SU-DHL-6 (cell line): ENCODE measurements at regions not wholly inside any gene's neighbourhood (a gene's known extent, or its start where the extent isn't known, plus 50 kb on each side); places are given as distances from the start of the nearest gene placed in this dataset.

Source experiments
- H2AFZ ChIP-seq: fragments of 200-600 bp; sonication (generic); 2 replicates; pipeline ENCODE4 v1.6.1; 2014; ENCODE audit warnings: low read depth, mild to moderate bottlenecking, moderate library complexity, mixed read lengths, antibody characterized with exemption, low read length; ENCODE audit not compliant: severe bottlenecking
- H3F3A ChIP-seq: fragments of 200-600 bp; shearing (Covaris generic); 2 replicates; pipeline ENCODE4 v1.6.0; 2016; ENCODE audit warnings: antibody characterized with exemption, mild to moderate bottlenecking; ENCODE audit not compliant: insufficient read depth
- H3K27ac ChIP-seq: fragments of 200-600 bp; sonication (generic); 2 replicates; pipeline ENCODE4 v1.5.1; 2016; ENCODE audit warnings: low read depth, mild to moderate bottlenecking, low read length, moderate library complexity, mixed read lengths
- H3K27me3 ChIP-seq: fragments of 200-600 bp; sonication (generic), shearing (Covaris generic); 2 replicates; pipeline ENCODE4 v1.6.0; 2014; ENCODE audit warnings: mild to moderate bottlenecking, low read length
- H3K36me3 ChIP-seq: fragments of 200-600 bp; sonication (generic); 2 replicates; pipeline ENCODE4 v1.6.1; 2014; ENCODE audit warnings: mild to moderate bottlenecking, low read length, mixed read lengths
- H3K4me2 ChIP-seq: fragments of 300-600, 200-600 bp; shearing (Covaris generic), sonication (generic); 2 replicates; pipeline ENCODE4 v1.6.0; 2014; ENCODE audit warnings: low read length, low read depth, mild to moderate bottlenecking; ENCODE audit not compliant: poor library complexity, severe bottlenecking
- H3K4me3 ChIP-seq: fragments of 200-600 bp; sonication (generic); 2 replicates; pipeline ENCODE4 v1.5.1; 2014; ENCODE audit warnings: antibody characterized with exemption, low read length, mild to moderate bottlenecking, mixed read lengths; ENCODE audit not compliant: insufficient read depth, poor library complexity, severe bottlenecking
- H3K79me2 ChIP-seq: fragments of 200-600 bp; sonication (generic); 2 replicates; pipeline ENCODE4 v1.6.1; 2014; ENCODE audit warnings: mild to moderate bottlenecking, low read length, moderate library complexity; ENCODE audit not compliant: insufficient read depth
- H3K9ac ChIP-seq: fragments of 200-600 bp; sonication (generic); 2 replicates; pipeline ENCODE4 v1.7.0; 2014; ENCODE audit warnings: mild to moderate bottlenecking, low read length
- H3K9me2 ChIP-seq: fragments of 200-600 bp; sonication (generic); replicated peaks from 2 replicates; pipeline ENCODE4 v1.6.1; 2014; ENCODE audit warnings: low read length; ENCODE audit not compliant: insufficient read depth
- H3K9me3 ChIP-seq: fragments of 200-600 bp; sonication (generic); 2 replicates; pipeline ENCODE4 v1.6.1; 2014; ENCODE audit warnings: low read length, mixed read lengths; ENCODE audit not compliant: insufficient read depth
- H4K20me1 ChIP-seq: fragments of 200-600 bp; sonication (generic); 2 replicates; pipeline ENCODE4 v1.6.1; 2014; ENCODE audit warnings: low read depth, mild to moderate bottlenecking, antibody characterized with exemption, low read length, moderate library complexity, mixed read lengths
- CTCF ChIP-seq: fragments of 200-600 bp; sonication (generic); IDR thresholded peaks from one replicate; pipeline ENCODE4 v1.5.1; 2017; ENCODE audit warnings: antibody characterized with exemption, mild to moderate bottlenecking, low read length, moderate library complexity; ENCODE audit not compliant: insufficient read depth, poor library complexity, severe bottlenecking
- EZH2phosphoT487 ChIP-seq: fragments of 200-600 bp; sonication (generic), shearing (Covaris generic); conservative IDR thresholded peaks from 2 replicates; pipeline ENCODE4 v1.6.1; 2018; ENCODE audit warnings: mild to moderate bottlenecking, antibody characterized with exemption, low read length, moderate library complexity, mixed read lengths

GRCh38 chr5:27592231-27592630 is 553.8 kb upstream of the CDH9 start:
- H3K4me3 ChIP-seq: no peak overlapping the region
- H3K9me3 ChIP-seq: 0 out of 2 replicates have a peak, but pooled peaks cover 3% of the 10 kb centered on the region
- H3K4me2 ChIP-seq: no peak overlapping the region
- no peaks in the 10 kb centered on the region for H4K20me1 ChIP-seq
- no peak overlapping the region for H2AFZ ChIP-seq
- no peak for TF ChIP-seq EZH2phosphoT487
- TF ChIP-seq CTCF: no peak
- no peak overlapping the region for H3K9ac ChIP-seq
- H3K27me3 ChIP-seq: no peaks in the 10 kb centered on the region
- no peaks in the 10 kb centered on the region for H3K9me2 ChIP-seq
- no peaks in the 10 kb centered on the region for H3K79me2 ChIP-seq
- H3K27ac ChIP-seq: no peak overlapping the region
- H3F3A ChIP-seq: no peaks in the 10 kb centered on the region
- no peaks in the 10 kb centered on the region for H3K36me3 ChIP-seq

DNA sequence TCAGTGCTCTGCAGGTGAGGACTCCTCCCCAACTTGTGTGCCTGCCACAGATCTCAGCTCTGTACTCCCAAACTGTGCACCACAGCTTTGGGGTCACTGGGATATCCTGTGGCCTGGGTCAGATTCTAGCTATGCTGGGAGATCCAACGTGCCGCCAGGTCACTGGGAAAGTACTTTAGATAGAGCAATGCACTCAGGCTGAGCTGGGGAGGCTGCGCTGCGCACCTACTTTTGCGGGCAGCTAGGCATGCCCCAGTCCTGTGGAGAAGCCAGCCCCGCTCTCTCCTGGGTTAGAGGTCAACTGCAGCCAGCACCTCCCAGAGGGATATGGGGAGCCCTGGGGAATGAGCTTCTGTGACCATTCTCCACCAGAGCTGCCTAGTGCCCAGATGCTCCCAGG is 552.1 kb upstream of the CDH9 start:
- TF ChIP-seq CTCF (no peak), EZH2phosphoT487 (no peak)
- Histone ChIP-seq H4K20me1 (no peaks in the 10 kb centered on the region), H3K36me3 (no peaks in the 10 kb centered on the region), H3K9me3 (no peaks in the 10 kb centered on the region), H3K4me3 (no peak overlapping the region), H3K27me3 (no peaks in the 10 kb centered on the region), H3K4me2 (no peak overlapping the region), H2AFZ (no peak overlapping the region), H3K27ac (no peak overlapping the region), H3K9me2 (no peaks in the 10 kb centered on the region), H3F3A (no peaks in the 10 kb centered on the region), H3K79me2 (no peaks in the 10 kb centered on the region), H3K9ac (no peak overlapping the region)

GRCh38 chr5:27578279-27578678 is 539.9 kb upstream of the CDH9 start:
- no peaks in the 10 kb centered on the region for H3K9me2 ChIP-seq
- H3K4me3 ChIP-seq: no peak overlapping the region
- no peaks in the 10 kb centered on the region for H4K20me1 ChIP-seq
- no peak overlapping the region for H3K27ac ChIP-seq
- H3K4me2 ChIP-seq: no peak overlapping the region
- H2AFZ ChIP-seq: no peak overlapping the region
- TF ChIP-seq EZH2phosphoT487 (no peak), CTCF (no peak)
- no peak overlapping the region for H3K9ac ChIP-seq
- no peaks in the 10 kb centered on the region for H3F3A ChIP-seq
- no peaks in the 10 kb centered on the region for H3K9me3 ChIP-seq
- H3K79me2 ChIP-seq: no peaks in the 10 kb centered on the region
- H3K27me3 ChIP-seq: no peaks in the 10 kb centered on the region
- no peaks in the 10 kb centered on the region for H3K36me3 ChIP-seq

- Histone ChIP-seq H3K9ac (no peak overlapping the region), H3K9me3 (no peaks in the 10 kb centered on the region), H3K4me3 (no peak overlapping the region), H2AFZ (no peak overlapping the region), H3K9me2 (no peaks in the 10 kb centered on the region), H3K79me2 (no peaks in the 10 kb centered on the region), H3F3A (no peaks in the 10 kb centered on the region), H3K4me2 (no peak overlapping the region), H3K27me3 (no peaks in the 10 kb centered on the region), H4K20me1 (no peaks in the 10 kb centered on the region), H3K27ac (no peak overlapping the region), H3K36me3 (no peaks in the 10 kb centered on the region)
- TF ChIP-seq CTCF (no peak), EZH2phosphoT487 (no peak)
Observed at GRCh38 chr5:27571681-27572080, 533.3 kb upstream of the CDH9 start.
